Esophagus (tissue), 2 donors: ENCODE measurements at regions not wholly inside any gene's neighbourhood (a gene's known extent, or its start where the extent isn't known, plus 50 kb on each side); places are given as distances from the start of the nearest gene placed in this dataset.
"Not testable (repeated sequence)": the region's sequence is repeated elsewhere in the genome, so short reads cannot be mapped to it uniquely, and the experiment has no call there.

Experiments
- H3K27ac ChIP-seq, 2 donors: one replicate each; pipeline ENCODE4 v1.5.1; 2013; ENCODE audit warnings: low read depth in 2 of 2, mild to moderate bottlenecking in 2 of 2, inconsistent platforms in 1 of 2, low read length in 1 of 2, moderate library complexity in 1 of 2
- H3K27me3 ChIP-seq, 2 donors: one replicate each; pipeline ENCODE4 v1.6.1; 2013; ENCODE audit warnings: low read length in 2 of 2, control low read depth in 1 of 2, mild to moderate bottlenecking in 1 of 2; ENCODE audit not compliant: insufficient read depth in 2 of 2, control insufficient read depth in 1 of 2
- H3K36me3 ChIP-seq, 2 donors: one replicate each; pipeline ENCODE4 v1.6.1; 2013; ENCODE audit warnings: low read length in 1 of 2; ENCODE audit not compliant: control insufficient read depth in 2 of 2, insufficient read depth in 2 of 2
- H3K4me1 ChIP-seq, 2 donors: one replicate each; pipeline ENCODE4 v1.6.1; 2013; ENCODE audit warnings: low read length in 1 of 2; ENCODE audit not compliant: control insufficient read depth in 2 of 2, insufficient read depth in 2 of 2
- H3K4me3 ChIP-seq, 2 donors: one replicate each; pipeline ENCODE4 v1.5.1; 2013; ENCODE audit warnings: low read length in 2 of 2, mild to moderate bottlenecking in 2 of 2, low read depth in 1 of 2, moderate library complexity in 1 of 2
- H3K9me3 ChIP-seq, 2 donors: one replicate each; pipeline ENCODE4 v1.6.1; 2013; ENCODE audit warnings: mild to moderate bottlenecking in 2 of 2, low read depth in 1 of 2, low read length in 1 of 2, moderate library complexity in 1 of 2; ENCODE audit not compliant: control insufficient read depth in 2 of 2, insufficient read depth in 1 of 2
- WGBS, 2 donors: extraction: QIAGEN DNeasy Blood & Tissue Kit; methylation state at CpG; one replicate each; pipeline ENCODE4 v1.1.7; 2013; 5-methylcytosine and 5-hydroxymethylcytosine counted together
- donor health status: healthy with polysubstance abuse.
- donor health status: Bipolar disorder and iron deficiency.

- Histone ChIP-seq H3K36me3 (no peaks in the 10 kb centered on the region), H3K9me3 (no peaks in the 10 kb centered on the region), H3K27ac (no peak overlapping the region), H3K4me1 (no peaks in the 10 kb centered on the region), H3K27me3 (no peaks in the 10 kb centered on the region), H3K4me3 (no peak overlapping the region)
- 74 to 78% methylated on average over 8 of the region's 8 CpGs for WGBS, 2 donors
Observed at GRCh38 chr20:52311209-52311794, 119.7 kb upstream of the ZFP64 start.

DNA sequence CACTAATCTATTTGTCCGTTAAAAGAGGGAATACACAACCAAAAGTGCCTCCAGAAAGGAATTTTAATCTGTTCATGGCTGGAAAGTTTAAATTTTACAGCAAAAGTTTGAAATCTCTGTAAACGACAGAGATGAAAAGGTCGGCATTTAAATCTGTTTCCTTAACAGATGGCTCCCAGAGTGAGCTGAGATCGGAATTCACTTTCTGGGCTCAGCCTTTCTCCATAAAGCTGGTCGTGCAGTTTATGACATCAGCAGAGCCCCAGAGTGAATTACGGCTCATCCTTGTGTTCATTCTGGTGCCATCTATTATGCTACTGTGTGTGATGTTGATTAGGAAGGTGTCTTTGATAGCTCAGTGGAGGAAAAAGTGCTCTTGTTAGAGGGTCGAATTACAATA is 117.6 kb upstream of the ZFP64 start:
- WGBS, 2 donors, result 74 to 77% methylated on average over 7 of the region's 7 CpGs
- Histone ChIP-seq H3K4me1 (no peaks in the 10 kb centered on the region), H3K27ac (no peak overlapping the region), H3K36me3 (no peaks in the 10 kb centered on the region), H3K9me3 (no peaks in the 10 kb centered on the region), H3K27me3 (no peaks in the 10 kb centered on the region), H3K4me3 (no peak overlapping the region)

- H3K9me3 ChIP-seq, result no peaks in the 10 kb centered on the region
- WGBS, 2 donors, result 91 to 92% methylated on average over 4 of the region's 4 CpGs
- no peak overlapping the region for H3K4me3 ChIP-seq
- no peaks in the 10 kb centered on the region for H3K36me3 ChIP-seq
- H3K4me1 ChIP-seq, result no peaks in the 10 kb centered on the region
- no peak overlapping the region for H3K27ac ChIP-seq
- H3K27me3 ChIP-seq, result no peaks in the 10 kb centered on the region
Observed at GRCh38 chr20:52306477-52306876, 114.9 kb upstream of the ZFP64 start.

- H3K27ac ChIP-seq, result no peak overlapping the region
- no peaks in the 10 kb centered on the region for H3K4me1 ChIP-seq
- 84% methylated on average over 7 of the region's 7 CpGs for WGBS, 2 donors
Observed at GRCh38 chr20:52305858-52306257, 114.3 kb upstream of the ZFP64 start.

DNA sequence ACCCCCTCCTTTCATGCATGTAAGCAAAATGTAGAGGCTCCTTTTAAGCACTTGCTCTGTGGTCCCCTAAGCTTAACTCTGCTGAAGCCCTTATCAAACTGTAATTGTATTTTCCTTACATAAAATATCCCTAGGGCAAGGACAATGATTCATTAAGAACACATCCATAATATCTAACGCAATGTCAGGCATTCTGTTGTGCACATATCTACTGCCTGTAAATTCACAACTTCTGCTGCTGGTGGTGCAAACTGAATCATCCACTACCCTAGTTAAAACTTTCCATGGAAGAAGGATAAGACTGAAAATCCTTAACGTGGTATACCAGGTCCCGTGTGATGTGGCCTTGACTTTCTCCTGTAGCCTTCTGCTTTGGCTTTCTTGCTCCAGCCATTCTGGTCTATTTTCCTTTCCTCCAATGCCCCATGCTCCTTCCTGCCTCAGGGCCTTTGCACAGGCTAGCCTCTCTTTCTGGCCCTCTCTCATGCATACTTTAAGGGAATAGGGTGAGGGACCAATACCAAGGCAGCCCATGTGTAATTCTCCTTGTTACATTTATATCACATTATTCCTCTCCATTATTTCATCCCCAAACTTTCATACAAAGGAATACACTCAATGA is 113.6 kb upstream of the ZFP64 start:
- 83% methylated on average over 3 of the region's 3 CpGs for WGBS, 2 donors
- H3K4me1 ChIP-seq, result no peaks in the 10 kb centered on the region
- H3K27ac ChIP-seq, result no peak overlapping the region
- H3K9me3 ChIP-seq, result no peaks in the 10 kb centered on the region
- no peaks in the 10 kb centered on the region for H3K36me3 ChIP-seq
- H3K27me3 ChIP-seq, result no peaks in the 10 kb centered on the region
- H3K4me3 ChIP-seq, result no peak overlapping the region

More at GRCh38 chr20:52305858-52306257, 114.3 kb upstream of the ZFP64 start:
- Histone ChIP-seq H3K9me3 (no peaks in the 10 kb centered on the region), H3K27me3 (no peaks in the 10 kb centered on the region), H3K36me3 (no peaks in the 10 kb centered on the region), H3K4me3 (no peak overlapping the region)

GRCh38 chr20:52303281-52303950 is 111.8 kb upstream of the ZFP64 start:
- 77 to 83% methylated on average over 7 of the region's 7 CpGs for WGBS, 2 donors
- Histone ChIP-seq H3K4me1 (no peaks in the 10 kb centered on the region), H3K36me3 (no peaks in the 10 kb centered on the region)

GRCh38 chr20:52302736-52303135 is 111.2 kb upstream of the ZFP64 start:
- H3K4me1 ChIP-seq, result no peaks in the 10 kb centered on the region
- no peaks in the 10 kb centered on the region for H3K36me3 ChIP-seq
- H3K4me3 ChIP-seq, result no peak overlapping the region
- H3K27me3 ChIP-seq, result peaks cover 0 to 2% of the 10 kb centered on the region in 2 donors
- WGBS, 2 donors, result 80 to 83% methylated on average over 3 of the region's 3 CpGs
- H3K27ac ChIP-seq, result no peak overlapping the region
- H3K9me3 ChIP-seq, result no peaks in the 10 kb centered on the region

More at GRCh38 chr20:52303281-52303950, 111.8 kb upstream of the ZFP64 start:
- Histone ChIP-seq H3K4me3 (no peak overlapping the region), H3K27me3 (no peaks in the 10 kb centered on the region), H3K27ac (no peak overlapping the region), H3K9me3 (no peaks in the 10 kb centered on the region)

DNA sequence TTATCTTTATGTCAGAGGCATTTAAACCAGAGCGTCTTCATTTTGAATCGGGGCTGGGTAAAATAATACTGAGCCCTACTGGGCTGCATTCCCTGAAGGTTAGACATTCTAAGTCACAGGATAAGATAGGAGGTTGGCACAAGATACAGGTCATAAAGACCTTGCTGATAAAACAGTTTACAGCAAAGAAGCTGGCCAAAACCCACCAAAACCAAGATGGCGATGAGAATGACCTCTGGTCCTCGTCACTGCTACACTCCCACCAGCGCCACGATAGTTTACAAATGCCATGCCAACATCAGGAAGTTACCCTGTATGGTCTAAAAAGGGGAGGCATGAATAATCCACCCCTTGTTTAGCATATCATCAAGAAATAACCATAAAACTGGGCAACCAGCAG is 110.5 kb upstream of the ZFP64 start:
- 90 to 97% methylated on average over 6 of the region's 6 CpGs for WGBS, 2 donors
- not testable (repeated sequence) for H3K27me3 ChIP-seq, H3K4me1 ChIP-seq, H3K9me3 ChIP-seq, H3K36me3 ChIP-seq, H3K4me3 ChIP-seq, H3K27ac ChIP-seq

- Histone ChIP-seq H3K27ac (no peak overlapping the region), H3K9me3 (no peaks in the 10 kb centered on the region), H3K4me1 (no peaks in the 10 kb centered on the region), H3K36me3 (no peaks in the 10 kb centered on the region), H3K4me3 (no peak overlapping the region), H3K27me3 (peaks cover 0 to 2% of the 10 kb centered on the region in 2 donors)
- 46 to 51% methylated on average over 7 of the region's 7 CpGs for WGBS, 2 donors
Observed at GRCh38 chr20:52295556-52295955, 104.0 kb upstream of the ZFP64 start.
